HCT116 (cell line): ENCODE measurements at regions not wholly inside any gene's neighbourhood (a gene's known extent, or its start where the extent isn't known, plus 50 kb on each side); places are given as distances from the start of the nearest gene placed in this dataset.

Source experiments
- ATAC-seq: fragments of 200-7000 bp; cut with Tn5 transposase; 2 replicates; pipeline ENCODE4 v1.9.1; 2020; ENCODE audit warnings: mild to moderate bottlenecking, moderate library complexity
- BruUV-seq: library from RNA; stranded (reverse); fragments of 400-500 nt; replicated peaks from 2 replicates; lab custom pipeline; 2021; lab: Mats Ljungman, UMichigan
- CTCF ChIA-PET: fragments of 300-600 bp; sonication (Branson Sonifier 250); formaldehyde crosslinking; loops from one replicate; lab custom pipeline; 2021; ENCODE audit warnings: antibody characterized with exemption; lab: Charles Lee
- POLR2A ChIA-PET: fragments of 300-600, 350-600 bp; sonication (Branson Sonifier 250); formaldehyde crosslinking; loops from one replicate; lab custom pipeline; 2021; ENCODE audit warnings: antibody characterized with exemption; lab: Charles Lee
- RAD21 ChIA-PET, 2 experiments: fragments of 300-600 bp; sonication (Branson Sonifier 250); formaldehyde crosslinking; loops; one replicate each; lab custom pipeline; 2023; ENCODE audit warnings: low total read pairs in 2 of 2; ENCODE audit not compliant: uncharacterized antibody in 2 of 2, unreplicated experiment in 2 of 2, low non-redundant PET in 1 of 2; lab: Charles Lee
- DNase-seq: peaks from one replicate; pipeline ENCODE4 v3.0.0-alpha.2; 2010; ENCODE audit warnings: low read depth, low spot score
- H2AFZ ChIP-seq: fragments of 200-600 bp; shearing (Covaris generic), sonication (generic); 2 replicates; pipeline ENCODE4 v1.6.1; 2017; ENCODE audit warnings: low read depth, mixed run types, mixed read lengths, antibody characterized with exemption, low read length; ENCODE audit not compliant: poor library complexity, severe bottlenecking
- H3K27ac ChIP-seq: 2 replicates; pipeline ENCODE4 v1.5.1; 2012; ENCODE audit warnings: low read depth, low read length
- H3K27me3 ChIP-seq: fragments of 200-600 bp; sonication (generic); 2 replicates; pipeline ENCODE4 v1.6.1; 2016; ENCODE audit warnings: mixed run types, low read length, mixed read lengths; ENCODE audit not compliant: insufficient read depth
- H3K36me3 ChIP-seq, 2 experiments: fragments of 200-500 bp in 1 of 2; fragments of 200-600 bp in 1 of 2; sonication (Bioruptor generic) in 1 of 2; sonication (generic) in 1 of 2; 2 replicates each; pipeline versions ENCODE4 v1.5.1 to v1.6.1; 2014 to 2016; ENCODE audit warnings: low read length in 2 of 2, inconsistent platforms in 1 of 2, mixed read lengths in 1 of 2, mixed run types in 1 of 2; ENCODE audit not compliant: insufficient read depth in 2 of 2, control insufficient read depth in 1 of 2
- H3K4me1 ChIP-seq, 2 experiments: fragments of 200-600 bp in 1 of 2; sonication (generic) in 1 of 2; 2 replicates each; pipeline versions ENCODE4 v1.5.1 to v1.6.1; 2012 to 2017; ENCODE audit warnings: low read length in 2 of 2, inconsistent platforms in 1 of 2, mild to moderate bottlenecking in 1 of 2, mixed read lengths in 1 of 2, mixed run types in 1 of 2, moderate library complexity in 1 of 2; ENCODE audit not compliant: insufficient read depth in 2 of 2, control insufficient read depth in 1 of 2
- H3K4me2 ChIP-seq: fragments of 200-600 bp; sonication (generic); 2 replicates; pipeline ENCODE4 v1.6.1; 2017; ENCODE audit warnings: mixed run types, low read length, mixed read lengths
- H3K4me3 ChIP-seq, 2 experiments: fragments of 200-600 bp in 1 of 2; sonication (generic) in 1 of 2; replicated peaks in 1 of 2; 2 replicates each; pipeline ENCODE4 v1.5.1; 2011 to 2016; ENCODE audit warnings: low read length in 2 of 2, control low read depth in 1 of 2, low read depth in 1 of 2, mild to moderate bottlenecking in 1 of 2, mixed read lengths in 1 of 2, mixed run types in 1 of 2
- H3K79me2 ChIP-seq: fragments of 200-600 bp; sonication (generic); 2 replicates; pipeline ENCODE4 v1.6.1; 2017; ENCODE audit warnings: mild to moderate bottlenecking, mixed run types, low read length, moderate library complexity, mixed read lengths; ENCODE audit not compliant: insufficient read depth
- H3K9ac ChIP-seq: fragments of 200-600 bp; sonication (generic); 2 replicates; pipeline ENCODE4 v1.6.1; 2016; ENCODE audit warnings: low read length, mixed read lengths
- H3K9me2 ChIP-seq: fragments of 200-600 bp; sonication (generic), shearing (Covaris generic); 2 replicates; pipeline ENCODE4 v1.6.1; 2017; ENCODE audit warnings: mixed run types, mild to moderate bottlenecking, moderate library complexity; ENCODE audit not compliant: insufficient read depth
- H3K9me3 ChIP-seq, 2 experiments: fragments of 200-500 bp in 1 of 2; fragments of 200-600 bp in 1 of 2; sonication (Bioruptor generic) in 1 of 2; sonication (generic) in 1 of 2; 2 replicates each; pipeline ENCODE4 v1.6.1; 2014 to 2017; ENCODE audit warnings: low read length in 2 of 2, mixed read lengths in 2 of 2, inconsistent platforms in 1 of 2, low read depth in 1 of 2, mild to moderate bottlenecking in 1 of 2, mixed run types in 1 of 2, moderate library complexity in 1 of 2; ENCODE audit not compliant: control insufficient read depth in 1 of 2, insufficient read depth in 1 of 2
- H4K20me1 ChIP-seq: fragments of 200-600 bp; sonication (generic), shearing (Covaris generic); 2 replicates; pipeline ENCODE4 v1.6.1; 2017; ENCODE audit warnings: mixed run types, mild to moderate bottlenecking, moderate library complexity; ENCODE audit not compliant: insufficient read depth
- CBX3 ChIP-seq: IDR thresholded peaks from 2 replicates; pipeline ENCODE4 v1.6.1; 2012; ENCODE audit warnings: low read depth
- CEBPB ChIP-seq: IDR thresholded peaks from 2 replicates; pipeline ENCODE4 v1.6.1; 2012; ENCODE audit warnings: low read depth
- EGR1 ChIP-seq: IDR thresholded peaks from 2 replicates; pipeline ENCODE4 v1.6.1; 2012; ENCODE audit warnings: low read depth
- ELF1 ChIP-seq: IDR thresholded peaks from 2 replicates; pipeline ENCODE4 v1.6.1; 2012; ENCODE audit warnings: low read depth, borderline replicate concordance
- EZH2 ChIP-seq: fragments of 200-600 bp; sonication (generic); IDR thresholded peaks from 2 replicates; pipeline ENCODE4 v1.6.1; 2017; ENCODE audit warnings: antibody characterized with exemption, mixed run types
- EZH2phosphoT487 ChIP-seq: fragments of 200-600 bp; IDR thresholded peaks from 2 replicates; pipeline ENCODE4 v1.6.1; 2018; ENCODE audit warnings: antibody characterized with exemption, borderline replicate concordance
- SRF ChIP-seq: IDR thresholded peaks from 2 replicates; pipeline ENCODE4 v1.6.1; 2012; ENCODE audit warnings: low read depth
- TCF7L2 ChIP-seq: IDR thresholded peaks from 2 replicates; pipeline ENCODE4 v1.7.0; 2011; ENCODE audit warnings: borderline replicate concordance, inconsistent platforms; ENCODE audit not compliant: insufficient read depth, insufficient read length; ENCODE audit errors: extremely low read depth
- ZFX ChIP-seq: fragments of 450-650 bp; IDR thresholded peaks from 2 replicates; pipeline ENCODE4 v1.6.1; 2017
- intact Hi-C: fragments of 100-400 bp; cut with micrococcal nuclease; formaldehyde crosslinking; loops from 2 replicates; pipeline ENCODE4 v1.10.0; 2022
- TF ChIP-seq, protein P1 (sequence below): IDR thresholded peaks from 2 replicates; pipeline ENCODE4 v1.6.1; 2011; ENCODE audit warnings: mild to moderate bottlenecking, low read length, moderate library complexity; ENCODE audit not compliant: insufficient replicate concordance; ENCODE audit errors: extremely low read depth
- TF ChIP-seq, protein P2 (sequence below): IDR thresholded peaks from 2 replicates; pipeline ENCODE4 v1.6.1; 2012; ENCODE audit warnings: low read depth
- TF ChIP-seq, protein P3 (sequence below), 3 experiments: fragments of 200-600 bp in 1 of 3; sonication (generic) in 1 of 3; IDR thresholded peaks in 2 of 3; conservative IDR thresholded peaks in 1 of 3; 2 replicates each; pipeline ENCODE4 v1.5.1; 2012 to 2017; ENCODE audit warnings: low read depth in 2 of 3, low read length in 2 of 3, antibody characterized with exemption in 1 of 3, borderline replicate concordance in 1 of 3, control low read depth in 1 of 3, mild to moderate bottlenecking in 1 of 3, mixed read lengths in 1 of 3, mixed run types in 1 of 3, moderate library complexity in 1 of 3; ENCODE audit not compliant: insufficient read depth in 1 of 3

DNA sequence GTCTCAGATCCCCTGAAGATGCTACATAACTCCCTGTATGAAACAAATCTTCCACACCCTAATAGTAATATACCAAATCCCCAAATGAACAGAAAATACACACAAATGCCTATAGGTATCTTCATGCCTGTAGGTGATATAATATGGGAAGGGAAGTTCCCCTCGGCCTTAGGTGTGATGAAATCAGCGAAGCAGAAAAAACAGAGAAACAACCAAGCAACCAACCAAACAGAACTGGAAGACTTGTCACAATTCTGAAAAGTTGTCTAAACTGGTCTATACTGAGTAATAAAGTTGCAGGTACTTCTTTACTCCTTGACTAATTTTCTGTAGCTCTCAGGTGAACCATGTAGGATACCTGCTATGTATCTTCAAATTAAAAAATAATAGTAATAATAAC lies 82.2 kb upstream of the SATB1 start:
- H3K36me3 ChIP-seq, result no peaks in the 10 kb centered on the region
- H3K9me3 ChIP-seq, result no peaks in the 10 kb centered on the region
- ATAC-seq (no peak), DNase-seq (no peak)
- H3K4me1 ChIP-seq, result no peaks in the 10 kb centered on the region
- 0 out of 2 replicates have a peak, but pooled peaks cover 3% of the 10 kb centered on the region for H3K27me3 ChIP-seq
- BruUV-seq, result no TSS peak
- POLR2A ChIA-PET, result no interaction called here
- CTCF ChIA-PET, result no interaction called here
- H3K27ac ChIP-seq, result no peak overlapping the region
- H3K4me2 ChIP-seq, result no peak overlapping the region
- H3K79me2 ChIP-seq, result no peaks in the 10 kb centered on the region
- no peaks in the 10 kb centered on the region for H3K9me2 ChIP-seq
- no peak for TF ChIP-seq CEBPB
- TF ChIP-seq TCF7L2, result no peak
- TF ChIP-seq CBX3, result no peak
- no peak for TF ChIP-seq EZH2
- TF ChIP-seq, protein P1, sequence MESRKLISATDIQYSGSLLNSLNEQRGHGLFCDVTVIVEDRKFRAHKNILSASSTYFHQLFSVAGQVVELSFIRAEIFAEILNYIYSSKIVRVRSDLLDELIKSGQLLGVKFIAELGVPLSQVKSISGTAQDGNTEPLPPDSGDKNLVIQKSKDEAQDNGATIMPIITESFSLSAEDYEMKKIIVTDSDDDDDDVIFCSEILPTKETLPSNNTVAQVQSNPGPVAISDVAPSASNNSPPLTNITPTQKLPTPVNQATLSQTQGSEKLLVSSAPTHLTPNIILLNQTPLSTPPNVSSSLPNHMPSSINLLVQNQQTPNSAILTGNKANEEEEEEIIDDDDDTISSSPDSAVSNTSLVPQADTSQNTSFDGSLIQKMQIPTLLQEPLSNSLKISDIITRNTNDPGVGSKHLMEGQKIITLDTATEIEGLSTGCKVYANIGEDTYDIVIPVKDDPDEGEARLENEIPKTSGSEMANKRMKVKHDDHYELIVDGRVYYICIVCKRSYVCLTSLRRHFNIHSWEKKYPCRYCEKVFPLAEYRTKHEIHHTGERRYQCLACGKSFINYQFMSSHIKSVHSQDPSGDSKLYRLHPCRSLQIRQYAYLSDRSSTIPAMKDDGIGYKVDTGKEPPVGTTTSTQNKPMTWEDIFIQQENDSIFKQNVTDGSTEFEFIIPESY, result no peak
- TF ChIP-seq ZFX, result no peak
- TF ChIP-seq, protein P2, sequence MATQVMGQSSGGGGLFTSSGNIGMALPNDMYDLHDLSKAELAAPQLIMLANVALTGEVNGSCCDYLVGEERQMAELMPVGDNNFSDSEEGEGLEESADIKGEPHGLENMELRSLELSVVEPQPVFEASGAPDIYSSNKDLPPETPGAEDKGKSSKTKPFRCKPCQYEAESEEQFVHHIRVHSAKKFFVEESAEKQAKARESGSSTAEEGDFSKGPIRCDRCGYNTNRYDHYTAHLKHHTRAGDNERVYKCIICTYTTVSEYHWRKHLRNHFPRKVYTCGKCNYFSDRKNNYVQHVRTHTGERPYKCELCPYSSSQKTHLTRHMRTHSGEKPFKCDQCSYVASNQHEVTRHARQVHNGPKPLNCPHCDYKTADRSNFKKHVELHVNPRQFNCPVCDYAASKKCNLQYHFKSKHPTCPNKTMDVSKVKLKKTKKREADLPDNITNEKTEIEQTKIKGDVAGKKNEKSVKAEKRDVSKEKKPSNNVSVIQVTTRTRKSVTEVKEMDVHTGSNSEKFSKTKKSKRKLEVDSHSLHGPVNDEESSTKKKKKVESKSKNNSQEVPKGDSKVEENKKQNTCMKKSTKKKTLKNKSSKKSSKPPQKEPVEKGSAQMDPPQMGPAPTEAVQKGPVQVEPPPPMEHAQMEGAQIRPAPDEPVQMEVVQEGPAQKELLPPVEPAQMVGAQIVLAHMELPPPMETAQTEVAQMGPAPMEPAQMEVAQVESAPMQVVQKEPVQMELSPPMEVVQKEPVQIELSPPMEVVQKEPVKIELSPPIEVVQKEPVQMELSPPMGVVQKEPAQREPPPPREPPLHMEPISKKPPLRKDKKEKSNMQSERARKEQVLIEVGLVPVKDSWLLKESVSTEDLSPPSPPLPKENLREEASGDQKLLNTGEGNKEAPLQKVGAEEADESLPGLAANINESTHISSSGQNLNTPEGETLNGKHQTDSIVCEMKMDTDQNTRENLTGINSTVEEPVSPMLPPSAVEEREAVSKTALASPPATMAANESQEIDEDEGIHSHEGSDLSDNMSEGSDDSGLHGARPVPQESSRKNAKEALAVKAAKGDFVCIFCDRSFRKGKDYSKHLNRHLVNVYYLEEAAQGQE, result no peak
- no peak for TF ChIP-seq SRF
- TF ChIP-seq EZH2phosphoT487, result no peak
- TF ChIP-seq ELF1, result no peak
- TF ChIP-seq, protein P3, sequence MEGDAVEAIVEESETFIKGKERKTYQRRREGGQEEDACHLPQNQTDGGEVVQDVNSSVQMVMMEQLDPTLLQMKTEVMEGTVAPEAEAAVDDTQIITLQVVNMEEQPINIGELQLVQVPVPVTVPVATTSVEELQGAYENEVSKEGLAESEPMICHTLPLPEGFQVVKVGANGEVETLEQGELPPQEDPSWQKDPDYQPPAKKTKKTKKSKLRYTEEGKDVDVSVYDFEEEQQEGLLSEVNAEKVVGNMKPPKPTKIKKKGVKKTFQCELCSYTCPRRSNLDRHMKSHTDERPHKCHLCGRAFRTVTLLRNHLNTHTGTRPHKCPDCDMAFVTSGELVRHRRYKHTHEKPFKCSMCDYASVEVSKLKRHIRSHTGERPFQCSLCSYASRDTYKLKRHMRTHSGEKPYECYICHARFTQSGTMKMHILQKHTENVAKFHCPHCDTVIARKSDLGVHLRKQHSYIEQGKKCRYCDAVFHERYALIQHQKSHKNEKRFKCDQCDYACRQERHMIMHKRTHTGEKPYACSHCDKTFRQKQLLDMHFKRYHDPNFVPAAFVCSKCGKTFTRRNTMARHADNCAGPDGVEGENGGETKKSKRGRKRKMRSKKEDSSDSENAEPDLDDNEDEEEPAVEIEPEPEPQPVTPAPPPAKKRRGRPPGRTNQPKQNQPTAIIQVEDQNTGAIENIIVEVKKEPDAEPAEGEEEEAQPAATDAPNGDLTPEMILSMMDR (IDR thresholded peaks at IDR 0.05 in 2 of 3, conservative IDR thresholded peaks at IDR 0.05 in 1 of 3; ENCODE audit: borderline replicate concordance in 1 of 3, insufficient read depth in 1 of 3, low read depth in 2 of 3, low read length in 2 of 3), result no peak
- TF ChIP-seq EGR1, result no peak
- no peak overlapping the region for H3K4me3 ChIP-seq
- intact Hi-C loops, result no loop called here
- RAD21 ChIA-PET, result no interaction called here
- H2AFZ ChIP-seq, result no peak overlapping the region
- H4K20me1 ChIP-seq, result no peaks in the 10 kb centered on the region
- no peak overlapping the region for H3K9ac ChIP-seq
